ENCODE measurements at regions not wholly inside any gene's neighbourhood (a gene's known extent, or its start where the extent isn't known, plus 50 kb on each side); places are given as distances from the start of the nearest gene placed in this dataset.

GRCh38 chr5:42988568-42988967 lies 51.6 kb downstream of the ANXA2R start:
- Histone ChIP-seq H3K4me2 (no peak overlapping the region), H3K36me3 (ENCODE audit: insufficient read depth) (no peaks in the 10 kb centered on the region; the same call in 1 of the 2 replicates), H3K27me3 (ENCODE audit: insufficient read depth) (peaks cover 74% of the 10 kb centered on the region), H3K27ac (ENCODE audit: low read depth) (no peak overlapping the region), H3K79me2 (replicated peaks; ENCODE audit: insufficient read depth) (no peaks in the 10 kb centered on the region), H3K4me3 (no peak overlapping the region), H3K4me1 (ENCODE audit: insufficient read depth) (peaks cover 12% of the 10 kb centered on the region; the same call in 1 of the 2 replicates), H2AFZ (no peak overlapping the region), H3F3A (replicated peaks; ENCODE audit: low read depth) (peaks cover 9% of the 10 kb centered on the region; the same call in 1 of the 2 replicates), H3K9me2 (ENCODE audit: insufficient read depth) (no peaks in the 10 kb centered on the region), H4K20me1 (replicated peaks; ENCODE audit: insufficient read depth) (no peaks in the 10 kb centered on the region; the same call in none of the 2 replicates)
- peaks cover 37% of the 10 kb centered on the region for H3K9me3 Mint-ChIP-seq
- H3K36me3 Mint-ChIP-seq (ENCODE audit: low read depth): peaks cover 3% of the 10 kb centered on the region; the same call in 1 of the 3 replicates
- no peak overlapping the region for H3K27ac Mint-ChIP-seq
- peaks cover 4% of the 10 kb centered on the region; the same call in 2 of the 3 replicates for H3K4me1 Mint-ChIP-seq
- no peak overlapping the region for H3K4me3 Mint-ChIP-seq
- DNase-seq (ENCODE audit: low spot score): no peak
- H3K27me3 Mint-ChIP-seq (ENCODE audit: insufficient read depth, low read depth, poor library complexity): peaks cover 43% of the 10 kb centered on the region
- TF ChIP-seq JUNB (IDR thresholded peaks at IDR 0.05; ENCODE audit: unreplicated experiment) (no peak), REST (IDR thresholded peaks at IDR 0.05; ENCODE audit: unreplicated experiment) (no peak), POLR2AphosphoS5 (IDR thresholded peaks at IDR 0.05; ENCODE audit: low read depth) (no peak), ZNF331 (CRISPR knock-in tag; IDR thresholded peaks at IDR 0.05; ENCODE audit: low read depth) (no peak), EZH2phosphoT487 (IDR thresholded peaks at IDR 0.05; ENCODE audit: unreplicated experiment) (no peak), CTCF (conservative IDR thresholded peaks at IDR 0.05; ENCODE audit: low read depth in 2 of 2) (no peak), NANOG (IDR thresholded peaks at IDR 0.05; ENCODE audit: borderline replicate concordance) (no peak), EZH2 (IDR thresholded peaks at IDR 0.05; ENCODE audit: low read depth, unreplicated experiment) (no peak), ZNF462 (CRISPR knock-in tag; IDR thresholded peaks at IDR 0.05) (no peak), ZNF114 (CRISPR knock-in tag; IDR thresholded peaks at IDR 0.05) (no peak), STAT1 (IDR thresholded peaks at IDR 0.05; ENCODE audit: unreplicated experiment) (no peak), CREB1 (CRISPR knock-in tag; IDR thresholded peaks at IDR 0.05; ENCODE audit: low read depth) (no peak)
- TF ChIP-seq, protein P1, sequence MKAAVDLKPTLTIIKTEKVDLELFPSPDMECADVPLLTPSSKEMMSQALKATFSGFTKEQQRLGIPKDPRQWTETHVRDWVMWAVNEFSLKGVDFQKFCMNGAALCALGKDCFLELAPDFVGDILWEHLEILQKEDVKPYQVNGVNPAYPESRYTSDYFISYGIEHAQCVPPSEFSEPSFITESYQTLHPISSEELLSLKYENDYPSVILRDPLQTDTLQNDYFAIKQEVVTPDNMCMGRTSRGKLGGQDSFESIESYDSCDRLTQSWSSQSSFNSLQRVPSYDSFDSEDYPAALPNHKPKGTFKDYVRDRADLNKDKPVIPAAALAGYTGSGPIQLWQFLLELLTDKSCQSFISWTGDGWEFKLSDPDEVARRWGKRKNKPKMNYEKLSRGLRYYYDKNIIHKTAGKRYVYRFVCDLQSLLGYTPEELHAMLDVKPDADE (IDR thresholded peaks at IDR 0.05): no peak
- no peak for ATAC-seq

All from GM23338 (cell line).